GM19043 (cell line): ENCODE measurements at regions not wholly inside any gene's neighbourhood (a gene's known extent, or its start where the extent isn't known, plus 50 kb on each side); places are given as distances from the start of the nearest gene placed in this dataset.
"Not testable (repeated sequence)": the region's sequence is repeated elsewhere in the genome, so short reads cannot be mapped to it uniquely, and the experiment has no call there.

Source experiments
- ATAC-seq: cut with Tn5 transposase; IDR thresholded peaks from one replicate; pipeline ENCODE4 v1.9.1; 2021; ENCODE audit warnings: low read depth; ENCODE audit not compliant: unreplicated experiment

- ATAC-seq, result no peak
These were observed 110.9 kb downstream of the FHIP1A start for GRCh38 chr4:151519728-151520415.

DNA sequence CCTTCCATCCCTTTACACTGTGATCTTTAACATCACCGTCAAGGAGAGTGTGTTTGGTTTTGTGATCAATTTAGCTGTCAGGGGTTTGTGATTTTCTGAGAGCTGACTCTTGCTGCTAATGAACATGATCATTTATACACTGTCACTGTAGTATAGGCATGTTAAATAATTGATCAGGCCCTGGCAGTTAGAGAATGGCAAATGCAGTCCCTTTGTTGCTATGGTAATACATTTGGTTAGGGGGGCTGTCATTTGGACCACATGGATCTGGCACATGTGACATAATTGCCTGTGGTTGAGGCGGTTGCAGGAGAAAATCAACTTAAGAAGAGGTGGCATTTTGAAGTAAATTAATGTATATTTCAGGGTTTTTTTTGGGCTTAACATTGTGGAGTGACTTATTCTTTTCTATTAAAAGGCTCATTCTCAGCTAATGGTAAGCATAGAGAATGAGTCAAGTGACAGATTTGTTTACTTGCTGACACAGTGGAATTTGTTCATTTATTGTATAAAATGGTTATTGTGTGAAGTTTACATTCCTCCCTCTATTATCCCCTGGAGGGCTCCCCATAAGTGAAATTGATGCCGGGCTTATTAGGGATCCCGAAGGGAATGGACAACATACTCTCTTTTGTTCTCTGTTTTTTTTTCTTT lies 114.0 kb downstream of the FHIP1A start:
- ATAC-seq, result no peak

GRCh38 chr4:151524610-151525009 lies 115.6 kb downstream of the FHIP1A start:
- no peak for ATAC-seq

GRCh38 chr4:151526489-151526888 lies 117.5 kb downstream of the FHIP1A start:
- not testable (repeated sequence) for ATAC-seq

DNA sequence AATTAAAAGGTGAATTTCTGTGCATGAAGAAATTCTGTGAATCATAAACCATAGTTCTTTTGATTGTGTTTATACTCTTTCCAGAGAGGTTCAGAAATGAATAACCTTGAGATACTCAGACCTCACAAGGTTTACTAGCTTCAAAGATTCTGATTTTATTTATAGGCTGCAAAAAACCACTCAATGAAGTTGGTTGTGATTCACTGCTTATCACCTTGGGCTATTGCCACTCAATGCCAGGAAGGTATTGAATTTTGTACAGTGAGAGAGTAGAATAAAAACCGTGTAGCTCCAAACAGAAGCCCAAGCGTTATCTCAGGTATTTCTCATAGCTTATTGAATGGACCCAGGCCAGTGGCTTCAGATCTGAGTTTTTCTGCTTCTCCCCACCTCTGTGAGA lies 118.7 kb downstream of the FHIP1A start:
- ATAC-seq, result no peak

GRCh38 chr4:151529187-151529586 lies 120.2 kb downstream of the FHIP1A start:
- no peak for ATAC-seq

DNA sequence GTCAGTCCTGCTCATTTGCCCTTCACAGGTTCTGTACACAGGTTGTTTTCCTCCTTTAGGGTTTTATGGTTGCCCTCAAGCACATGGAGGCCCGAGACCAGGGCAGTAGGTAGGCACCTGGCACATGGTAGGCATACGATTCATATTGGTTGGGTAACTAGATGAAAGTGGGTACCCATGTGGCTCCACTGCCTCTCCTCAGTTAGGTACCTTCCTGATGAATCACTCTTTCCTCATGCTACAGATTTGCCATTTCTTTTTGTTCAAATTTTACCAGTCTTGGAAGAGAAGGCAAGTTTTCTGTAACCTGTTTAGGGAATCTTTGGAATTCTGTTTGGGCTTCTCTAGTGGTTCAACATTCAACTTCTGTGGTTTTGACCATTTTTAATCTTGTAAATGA lies 121.3 kb downstream of the FHIP1A start:
- no peak for ATAC-seq

DNA sequence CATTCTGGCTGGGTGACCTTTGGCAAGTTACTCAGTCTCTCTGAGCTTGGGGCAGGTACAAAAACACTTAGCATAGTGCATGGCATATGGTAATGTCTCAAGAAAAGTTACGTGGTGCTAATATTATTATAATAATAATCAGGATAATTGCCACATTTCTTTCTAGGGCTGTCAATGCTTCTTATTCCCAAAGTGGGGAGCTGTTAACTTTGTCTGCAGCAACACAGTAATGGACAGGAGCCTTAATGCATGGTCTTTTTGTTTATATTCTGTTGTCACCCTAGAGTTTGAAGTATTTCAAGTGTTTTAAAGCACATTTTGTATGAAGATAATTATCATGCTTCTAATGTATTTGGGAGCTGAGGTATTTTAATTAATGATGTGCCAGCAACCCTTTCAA lies 121.8 kb downstream of the FHIP1A start:
- ATAC-seq, result no peak

DNA sequence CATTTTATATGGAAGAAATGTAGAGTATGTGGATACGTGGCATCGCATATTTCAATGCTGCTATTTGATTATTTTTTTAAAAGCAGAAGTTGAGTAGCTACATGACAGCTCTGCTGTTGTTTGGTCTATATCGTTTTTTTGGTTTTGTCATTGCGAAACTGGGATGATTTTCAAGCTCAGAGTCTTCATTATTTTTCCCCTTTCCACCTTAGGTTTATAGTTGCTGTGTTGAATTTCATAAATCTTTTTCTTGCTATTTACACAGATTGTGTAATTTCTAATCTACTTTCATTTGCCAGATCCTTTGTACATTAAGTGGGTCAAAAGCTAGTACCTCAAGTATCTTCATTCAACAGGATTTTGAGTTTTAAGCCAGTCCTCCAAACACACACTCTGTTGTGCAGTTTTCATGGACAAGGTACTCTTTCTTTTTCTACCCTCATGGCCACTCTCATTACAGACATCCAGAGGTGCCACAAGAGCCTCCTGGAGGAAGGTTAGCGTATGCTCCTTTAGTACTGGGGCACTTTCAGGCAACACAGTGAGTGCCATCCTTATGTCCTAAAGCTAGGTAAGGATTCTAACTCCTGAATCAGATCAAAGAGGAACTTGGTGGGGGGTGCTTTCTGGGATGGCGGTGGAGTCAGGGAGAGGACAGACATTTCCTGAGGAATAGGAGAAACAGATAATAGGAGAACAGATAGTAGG lies 123.2 kb downstream of the FHIP1A start:
- no peak for ATAC-seq

DNA sequence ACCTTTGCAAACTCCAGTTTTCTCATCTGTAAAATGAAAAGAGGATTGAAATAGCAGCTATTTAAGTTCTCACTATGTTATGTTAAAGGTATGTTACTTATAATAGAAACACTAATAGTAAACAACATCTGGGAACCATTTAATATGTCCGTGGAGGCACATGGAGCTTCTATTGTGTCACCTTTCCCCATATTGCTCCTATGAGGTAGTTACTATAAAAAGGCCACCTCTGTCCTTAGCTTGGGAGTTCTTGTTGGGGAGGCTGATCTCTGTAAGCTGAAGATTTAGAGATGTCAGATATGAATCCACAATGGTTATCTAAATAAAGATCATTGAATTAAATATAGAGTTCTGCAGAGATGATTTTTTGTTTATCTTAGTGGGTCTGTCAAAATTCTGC lies 125.2 kb downstream of the FHIP1A start:
- ATAC-seq, result no peak

DNA sequence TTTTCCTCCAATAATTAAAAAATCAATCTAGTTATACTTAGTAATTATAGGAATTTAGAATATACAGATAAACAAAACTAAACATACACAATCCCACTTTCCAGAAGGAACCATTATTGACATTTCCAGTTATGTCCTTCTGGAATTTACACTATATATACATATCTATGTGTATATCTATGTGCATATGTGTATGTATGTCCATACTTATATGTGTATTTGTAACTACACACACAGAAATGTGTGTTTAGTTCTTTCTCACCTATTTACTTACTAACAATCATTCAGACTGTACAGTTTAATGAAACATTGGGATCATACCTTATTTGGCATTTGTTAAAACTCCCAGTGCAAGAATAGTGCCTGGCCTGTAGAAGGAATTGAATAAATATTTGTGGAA lies 126.4 kb downstream of the FHIP1A start:
- ATAC-seq, result no peak

GRCh38 chr4:151537687-151538086 lies 128.7 kb downstream of the FHIP1A start:
- ATAC-seq, result no peak

DNA sequence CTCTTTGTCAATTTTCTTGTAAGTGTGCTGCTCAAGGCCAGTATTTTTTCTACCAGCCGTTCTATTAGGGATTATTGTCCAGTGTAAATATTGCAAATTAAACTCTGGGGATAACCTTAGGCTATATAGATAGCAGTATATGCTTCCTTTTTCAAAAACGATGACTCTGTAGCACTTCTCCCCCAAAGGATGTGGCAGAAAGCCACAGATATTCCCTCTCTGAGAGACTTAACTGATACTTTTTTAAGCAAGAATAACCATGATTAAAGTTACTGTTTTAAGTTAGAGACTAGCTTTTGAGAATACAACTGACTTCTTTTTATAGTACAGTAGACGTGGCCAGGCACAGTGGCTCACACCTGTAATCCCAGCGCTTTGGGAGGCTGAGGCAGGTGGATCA lies 130.0 kb downstream of the FHIP1A start:
- ATAC-seq, result no peak

- no peak for ATAC-seq
These were observed 131.9 kb downstream of the FHIP1A start for GRCh38 chr4:151540728-151541388.

GRCh38 chr4:151541389-151542071 lies 132.6 kb downstream of the FHIP1A start:
- no peak for ATAC-seq

GRCh38 chr4:151548708-151549107 lies 139.7 kb downstream of the FHIP1A start:
- no peak for ATAC-seq

- ATAC-seq, result not testable (repeated sequence)
These were observed 140.4 kb downstream of the FHIP1A start for GRCh38 chr4:151549378-151549777.

GRCh38 chr4:151553874-151554273 lies 144.9 kb downstream of the FHIP1A start:
- ATAC-seq, result no peak

GRCh38 chr4:151555151-151555945 lies 146.4 kb downstream of the FHIP1A start:
- no peak for ATAC-seq
